ELF-1 (cell line): ENCODE measurements at regions not wholly inside any gene's neighbourhood (a gene's known extent, or its start where the extent isn't known, plus 50 kb on each side); places are given as distances from the start of the nearest gene placed in this dataset.
"Not testable (repeated sequence)": the region's sequence is repeated elsewhere in the genome, so short reads cannot be mapped to it uniquely, and the experiment has no call there.

Experiments
- DNase-seq: peaks from one replicate; pipeline ENCODE4 v3.0.0-alpha.2; 2016; ENCODE audit warnings: low read depth, low spot score

DNA sequence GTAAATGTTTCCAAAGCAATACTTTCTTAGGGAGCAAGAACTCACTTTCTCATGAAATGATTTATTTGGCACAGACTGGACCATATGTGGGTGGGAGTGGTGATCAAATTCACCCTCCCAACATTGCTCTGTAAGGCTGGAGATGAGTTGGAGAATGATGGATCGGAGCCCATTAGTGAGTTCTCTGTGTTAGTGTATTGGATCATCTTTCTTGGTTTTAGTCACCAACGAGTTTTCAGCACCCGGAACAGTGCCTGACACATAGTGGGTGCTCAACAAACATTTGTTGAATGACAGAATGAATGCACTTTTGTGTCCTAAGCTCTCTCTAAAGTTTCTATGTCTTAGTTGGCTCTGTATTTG lies 104.5 kb upstream of the FAM20A start:
- DNase-seq: no peak

DNA sequence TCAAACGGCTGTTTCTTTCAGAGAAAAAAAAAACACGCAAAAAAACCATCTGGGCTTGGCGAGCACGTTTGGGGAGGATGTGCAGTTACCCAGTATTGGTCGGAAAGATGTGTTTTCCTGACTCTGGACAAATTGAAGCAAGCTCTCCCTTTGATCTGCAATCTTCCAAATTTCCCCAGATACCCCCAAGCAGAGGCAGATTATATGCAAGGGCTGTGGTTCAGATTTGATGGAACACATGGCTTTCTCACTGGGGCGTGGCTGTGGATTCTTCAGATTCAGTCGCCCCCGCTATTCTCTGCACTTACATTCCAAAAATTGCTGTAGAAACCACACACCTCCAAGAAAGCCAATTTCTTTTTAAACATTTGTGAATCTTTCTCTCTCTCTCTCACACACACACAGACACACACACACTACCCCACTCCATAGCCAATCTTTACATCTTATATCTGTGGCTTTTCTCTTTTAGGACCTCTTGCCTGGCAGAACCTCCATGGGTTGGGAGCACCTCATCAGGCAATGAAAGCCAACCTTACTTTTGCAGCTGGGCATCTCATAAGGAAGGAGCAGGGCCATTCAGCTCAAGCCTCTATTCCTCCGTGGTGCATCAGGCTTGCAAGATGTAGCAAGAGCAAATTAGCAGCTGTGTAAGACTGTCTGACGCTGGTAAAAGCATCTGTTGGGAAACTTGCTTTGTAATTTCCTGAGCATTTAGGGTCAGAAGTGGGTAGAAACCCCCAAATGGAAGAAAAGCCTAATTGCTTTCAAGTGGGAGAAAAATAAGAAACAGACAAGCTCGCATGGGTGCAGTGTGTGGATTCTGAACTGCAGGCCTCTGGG lies 103.9 kb upstream of the FAM20A start:
- no peak for DNase-seq

DNA sequence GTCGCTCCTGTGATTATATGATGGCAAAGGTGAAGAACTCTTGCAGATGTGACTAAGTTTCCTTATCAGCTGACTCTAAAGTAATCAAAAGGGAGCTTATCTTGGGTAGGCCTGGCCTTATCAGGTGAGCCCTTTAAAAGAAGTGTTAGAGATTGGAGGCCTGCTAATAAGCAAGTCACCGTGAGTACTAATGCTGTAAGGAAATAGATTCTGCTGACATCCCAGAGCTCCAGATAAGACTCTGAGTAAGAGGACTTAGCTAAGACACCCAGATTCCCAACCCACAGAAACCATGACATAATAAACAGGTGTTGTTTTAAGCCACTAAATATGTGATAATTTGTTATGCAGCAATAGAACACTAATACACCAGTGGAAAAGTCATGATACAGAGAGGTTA lies 99.9 kb upstream of the FAM20A start:
- DNase-seq: peak; percentile 5

DNA sequence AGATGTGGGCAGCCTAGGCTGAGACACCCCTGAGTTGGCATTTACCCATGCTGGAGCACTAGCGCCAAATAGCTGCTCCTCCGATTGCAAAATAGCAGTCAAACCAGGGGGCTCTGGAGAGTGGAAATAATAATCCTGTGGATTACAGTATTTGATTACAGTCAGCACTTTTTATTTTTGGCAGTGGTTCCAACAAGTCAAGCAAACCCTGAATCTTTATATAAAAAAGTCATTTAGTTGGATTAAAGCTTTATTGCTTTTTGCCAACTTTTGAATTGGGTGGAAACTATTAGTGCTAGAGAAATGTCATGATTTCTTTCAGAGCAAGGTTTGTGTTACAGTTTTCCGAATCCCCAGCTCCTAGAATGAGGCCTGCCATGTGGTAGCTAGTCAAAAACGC lies 99.3 kb upstream of the FAM20A start:
- no peak for DNase-seq

DNA sequence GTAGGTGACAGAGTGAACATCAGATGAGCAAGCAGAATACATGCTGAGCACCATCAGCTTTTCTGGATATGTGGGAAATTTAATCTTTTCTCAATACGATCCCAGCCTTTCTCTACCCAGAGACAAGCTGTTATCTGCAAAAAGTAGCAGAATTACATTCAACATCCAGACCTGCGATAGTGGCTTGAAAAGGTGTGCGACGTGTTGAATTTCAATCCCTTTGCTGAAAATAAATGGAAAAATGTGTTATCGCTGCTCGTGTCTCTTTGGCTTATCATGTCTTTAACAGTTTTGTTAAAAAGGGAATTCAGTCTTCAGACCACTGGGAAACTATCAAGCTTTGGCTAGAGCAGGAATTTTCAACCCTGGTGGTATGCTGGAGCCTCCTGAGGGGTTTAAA lies 98.8 kb upstream of the FAM20A start:
- DNase-seq: no peak

DNA sequence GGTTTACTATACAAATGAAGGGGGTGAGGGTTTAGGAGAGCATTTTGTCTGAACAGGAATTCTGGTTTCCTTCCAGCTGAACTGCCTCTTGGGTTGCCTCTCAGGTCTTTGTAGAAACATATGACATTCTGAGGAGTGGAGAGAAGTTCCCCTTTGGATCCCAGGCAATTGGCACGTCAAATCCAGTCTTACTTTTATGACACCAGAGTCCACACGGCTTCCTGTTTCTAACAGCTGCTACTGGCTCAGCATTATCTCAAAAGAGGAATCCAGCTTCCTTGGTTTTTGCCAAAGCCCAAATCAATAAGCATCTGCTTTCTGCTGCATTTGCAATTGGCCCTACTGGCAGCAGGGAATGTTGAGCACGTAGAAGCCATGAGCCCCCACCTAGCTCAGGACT lies 97.6 kb upstream of the FAM20A start:
- peak; percentile 22 for DNase-seq

DNA sequence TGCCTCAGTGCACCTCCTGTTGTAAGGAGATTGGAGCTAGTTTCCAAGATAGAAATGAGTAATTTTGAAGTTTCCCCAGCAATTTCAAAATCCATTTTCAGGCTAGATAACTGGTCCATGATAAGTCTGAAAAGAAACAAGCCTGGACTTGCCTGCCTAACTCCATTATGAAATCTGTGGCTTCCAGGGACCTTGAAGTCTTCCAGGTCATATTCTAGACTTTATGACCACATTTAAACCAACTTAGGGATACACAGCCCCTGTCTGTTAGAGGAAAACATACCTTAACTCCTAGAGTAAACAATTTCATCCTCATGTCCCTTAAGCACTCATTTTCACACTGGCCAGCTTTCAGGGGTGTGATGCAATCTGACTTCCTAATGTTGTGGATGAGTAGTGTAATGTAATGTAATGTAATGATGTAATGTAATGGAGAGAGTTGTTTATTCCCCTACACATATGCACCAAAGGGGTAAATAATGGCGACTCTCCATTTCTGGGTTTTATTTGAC lies 96.7 kb upstream of the FAM20A start:
- no peak for DNase-seq

DNA sequence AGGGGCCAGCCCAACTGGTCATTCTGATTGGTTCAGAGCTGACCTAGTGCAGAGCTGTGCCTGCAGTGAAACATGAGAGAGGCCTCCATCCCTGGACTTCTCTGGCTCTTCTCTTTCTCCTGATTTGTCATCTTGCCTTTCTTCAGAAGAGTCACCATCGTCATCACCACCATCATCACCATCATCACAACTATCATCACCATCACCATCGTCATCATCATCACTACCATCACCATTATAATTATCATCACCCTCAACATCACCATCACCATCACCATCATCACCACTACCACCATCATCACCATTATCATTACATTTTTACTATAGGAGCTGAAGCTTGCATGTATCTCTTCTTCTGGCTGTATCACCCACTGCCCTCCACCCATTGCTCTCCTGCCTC lies 94.5 kb upstream of the FAM20A start:
- no peak for DNase-seq

DNA sequence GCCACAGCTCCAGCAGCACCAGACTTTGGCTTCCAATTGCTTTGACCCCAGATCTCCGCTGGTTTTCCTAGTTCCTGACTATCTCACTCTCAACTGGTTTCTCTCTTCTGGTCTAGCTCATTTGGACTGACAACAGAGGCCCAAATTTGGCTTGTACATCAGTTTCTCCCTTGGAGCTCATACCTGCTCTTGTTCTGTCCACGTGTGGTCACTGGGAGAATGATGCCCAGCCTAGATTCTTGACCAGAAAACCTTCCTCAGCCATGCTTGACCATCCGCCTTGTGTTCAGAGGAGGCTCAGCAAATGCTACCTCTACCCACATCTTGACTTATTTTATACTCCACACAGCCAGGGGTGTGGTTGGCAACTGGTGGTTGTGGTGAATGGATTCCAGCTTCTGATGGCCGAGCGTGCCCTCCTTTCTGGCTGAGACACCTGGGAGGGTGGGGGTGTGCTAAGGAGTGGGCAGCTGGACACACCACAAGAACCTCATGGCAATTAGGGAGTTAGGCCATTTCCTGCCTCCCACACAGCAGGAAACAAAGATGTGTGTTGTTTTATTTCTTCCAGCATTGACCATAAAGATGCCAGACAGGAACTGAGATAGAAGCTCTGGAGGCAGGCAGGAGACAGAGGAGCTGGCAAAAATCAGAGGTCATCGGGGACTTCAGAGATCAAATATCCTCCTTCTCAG lies 93.8 kb upstream of the FAM20A start:
- no peak for DNase-seq

DNA sequence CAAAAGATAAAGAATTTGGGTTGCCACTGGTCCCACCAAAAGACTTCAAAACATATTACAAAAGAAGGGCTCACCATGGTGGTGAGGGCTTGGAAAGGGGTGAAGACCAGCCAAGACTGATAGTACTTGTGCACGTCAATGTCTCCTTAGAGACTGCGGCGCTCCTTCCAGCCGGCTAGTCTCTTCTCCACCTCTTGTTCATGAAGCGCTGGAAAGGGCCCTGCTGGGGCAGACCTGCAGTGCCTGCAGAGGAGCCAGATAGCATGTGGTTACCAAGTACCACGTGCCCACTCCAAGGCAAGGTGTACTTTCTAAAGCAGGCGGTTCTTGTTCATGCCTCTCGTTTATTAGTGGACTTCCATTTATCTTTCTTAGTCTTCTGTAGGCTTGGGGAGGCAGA lies 92.7 kb upstream of the FAM20A start:
- no peak for DNase-seq

DNA sequence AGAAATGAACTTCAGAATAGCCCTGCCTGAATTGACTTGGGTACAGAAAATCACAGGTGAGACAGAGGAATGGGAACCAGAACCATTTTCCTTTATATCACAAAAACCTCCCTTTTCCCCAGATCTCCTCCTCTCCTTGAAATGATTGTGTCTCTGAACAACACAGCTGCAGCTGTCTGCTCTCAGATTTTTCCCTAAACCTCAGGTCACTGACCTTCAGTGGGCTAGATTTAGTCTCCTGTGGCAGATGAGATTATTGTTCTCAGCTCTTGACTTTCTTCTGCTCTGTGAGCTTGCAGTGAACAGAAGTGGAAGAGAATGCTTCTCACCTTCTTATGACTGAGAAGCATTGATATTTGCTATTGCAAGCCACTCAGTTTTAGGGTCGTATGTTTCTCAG lies 92.3 kb upstream of the FAM20A start:
- no peak for DNase-seq

DNA sequence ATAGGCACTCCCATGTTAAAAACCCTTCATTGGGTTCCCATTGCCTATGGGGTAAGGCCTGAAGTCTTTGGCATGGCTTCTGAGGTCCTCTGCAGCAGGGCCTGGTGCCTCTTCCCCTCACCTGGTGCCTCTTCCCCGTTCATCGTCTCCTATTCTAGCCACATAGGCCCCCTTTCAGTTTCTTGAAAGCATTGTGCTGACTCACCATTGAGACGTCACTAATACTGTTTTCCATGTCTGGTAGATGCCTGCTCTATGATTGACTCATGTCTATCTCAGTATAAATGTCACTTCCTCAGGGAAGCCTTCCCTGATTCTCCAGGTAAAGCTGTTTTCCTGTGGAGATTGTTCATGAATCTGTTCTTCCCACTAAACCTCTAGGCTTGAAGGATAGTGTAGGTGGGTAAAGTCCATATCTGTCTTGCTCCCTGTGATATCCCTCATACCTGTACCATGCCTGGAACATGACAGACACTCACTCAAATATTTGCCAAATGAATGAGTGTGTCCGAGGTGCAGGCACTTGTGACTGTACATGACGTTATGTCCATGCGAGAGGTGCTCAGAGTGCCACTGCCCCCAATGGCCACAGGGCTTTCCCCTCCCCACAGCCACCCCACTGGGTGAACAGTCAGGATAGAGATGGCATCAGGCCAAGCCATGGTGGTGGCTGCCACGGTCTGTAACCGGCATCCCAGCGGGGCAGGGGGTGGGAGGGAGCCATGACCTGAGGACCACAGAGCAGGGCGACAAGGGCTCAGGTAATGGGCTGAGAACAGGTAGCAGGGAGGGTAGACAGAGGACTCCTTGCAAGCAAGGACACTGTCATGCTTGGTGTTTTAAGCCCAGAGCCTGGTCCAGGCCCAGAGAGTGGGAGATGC lies 85.2 kb upstream of the FAM20A start:
- no peak for DNase-seq

DNA sequence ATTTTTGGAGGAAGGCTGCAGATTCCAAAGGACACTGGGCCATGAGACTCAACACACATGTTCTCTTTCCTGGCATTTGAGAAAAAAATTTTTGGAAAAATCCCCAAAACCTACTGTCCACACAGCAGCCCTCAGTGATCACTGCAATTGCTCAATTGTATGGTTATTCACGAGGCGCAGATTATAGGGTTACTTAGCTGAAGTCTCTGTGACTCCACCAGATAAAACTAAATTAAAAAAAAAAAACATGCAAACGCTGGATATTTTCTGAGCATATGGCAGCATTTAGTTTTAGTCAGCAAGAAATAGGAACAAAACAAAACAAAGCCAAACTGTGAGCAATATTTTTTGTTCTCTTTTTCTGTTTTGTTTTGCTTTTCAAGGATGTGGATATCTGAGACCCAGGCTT lies 83.8 kb upstream of the FAM20A start:
- DNase-seq: no peak

DNA sequence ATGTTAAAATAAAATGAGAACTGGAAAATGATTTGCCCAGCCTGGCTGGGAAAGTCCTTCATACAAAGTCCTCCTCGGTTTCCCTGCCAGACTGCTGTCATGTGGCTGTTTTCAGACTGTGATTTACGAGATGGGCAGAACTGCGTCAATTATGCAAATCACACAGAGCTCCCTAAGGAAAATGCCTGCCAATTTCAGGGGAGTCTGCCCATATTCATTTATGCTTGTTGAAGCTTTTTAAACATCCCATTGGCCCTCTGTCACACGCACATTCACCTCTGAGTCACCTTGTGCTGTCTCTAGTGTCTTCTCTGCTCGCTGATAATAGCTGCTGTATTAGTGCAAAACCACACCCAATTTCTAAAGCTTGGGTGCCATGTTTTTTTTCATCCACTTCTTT lies 81.7 kb upstream of the FAM20A start:
- DNase-seq: no peak

DNA sequence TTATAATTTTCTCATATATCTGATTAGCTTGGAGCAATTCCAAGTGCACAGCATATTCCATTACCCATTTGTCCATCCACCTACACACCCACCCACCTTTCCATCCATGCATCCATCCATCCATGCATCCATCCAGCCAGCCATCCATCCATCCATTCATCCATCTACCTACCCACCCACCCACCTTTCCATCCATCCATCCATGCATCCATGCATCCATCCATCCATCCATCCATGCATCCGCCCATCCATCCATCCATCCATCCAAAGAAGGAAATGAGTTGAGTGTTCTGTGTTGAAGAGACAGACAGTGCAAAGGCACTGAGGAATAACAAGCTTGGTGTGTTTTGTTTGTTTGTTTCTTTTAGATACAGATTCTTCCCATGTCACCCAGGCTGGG lies 78.7 kb upstream of the FAM20A start:
- DNase-seq: no peak

DNA sequence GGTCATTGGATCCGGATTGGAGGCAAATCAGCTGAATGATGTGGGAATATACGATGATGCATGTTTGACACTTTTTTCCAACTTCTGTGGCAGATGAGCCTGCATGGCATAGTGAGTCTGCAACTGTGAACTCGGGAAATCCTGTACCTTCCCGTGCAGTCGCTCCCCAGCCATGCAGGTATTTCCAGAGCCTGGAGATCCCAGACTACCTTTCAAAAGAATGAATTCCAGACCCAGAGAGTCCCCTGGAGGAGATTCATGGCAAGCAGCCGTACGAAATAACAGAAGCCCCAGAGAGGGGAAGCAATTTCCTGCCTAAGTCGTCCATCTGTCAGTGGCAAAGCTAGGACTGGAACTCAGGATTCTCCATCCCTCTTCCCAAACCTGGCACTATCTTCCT lies 75.7 kb upstream of the FAM20A start:
- peak; percentile 60 for DNase-seq

DNA sequence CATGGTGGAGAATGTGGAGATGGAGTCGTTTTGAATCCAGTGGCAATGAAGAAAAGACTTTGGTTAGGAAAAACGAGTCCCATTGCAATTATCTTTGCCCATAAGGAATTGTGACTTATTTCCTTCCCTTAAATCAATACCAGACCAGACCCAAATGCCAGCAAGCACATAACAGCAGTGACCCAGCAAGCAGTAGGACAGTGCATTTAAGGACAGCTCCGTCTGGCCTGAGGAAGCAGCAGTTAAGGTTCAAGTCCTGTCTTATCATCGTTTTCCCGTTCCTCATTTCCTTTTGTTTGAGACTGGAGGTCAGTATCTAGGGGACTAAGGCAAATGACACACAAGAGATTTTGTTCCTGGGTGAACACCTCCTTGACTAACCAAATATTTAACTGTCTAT lies 74.6 kb upstream of the FAM20A start:
- no peak for DNase-seq

DNA sequence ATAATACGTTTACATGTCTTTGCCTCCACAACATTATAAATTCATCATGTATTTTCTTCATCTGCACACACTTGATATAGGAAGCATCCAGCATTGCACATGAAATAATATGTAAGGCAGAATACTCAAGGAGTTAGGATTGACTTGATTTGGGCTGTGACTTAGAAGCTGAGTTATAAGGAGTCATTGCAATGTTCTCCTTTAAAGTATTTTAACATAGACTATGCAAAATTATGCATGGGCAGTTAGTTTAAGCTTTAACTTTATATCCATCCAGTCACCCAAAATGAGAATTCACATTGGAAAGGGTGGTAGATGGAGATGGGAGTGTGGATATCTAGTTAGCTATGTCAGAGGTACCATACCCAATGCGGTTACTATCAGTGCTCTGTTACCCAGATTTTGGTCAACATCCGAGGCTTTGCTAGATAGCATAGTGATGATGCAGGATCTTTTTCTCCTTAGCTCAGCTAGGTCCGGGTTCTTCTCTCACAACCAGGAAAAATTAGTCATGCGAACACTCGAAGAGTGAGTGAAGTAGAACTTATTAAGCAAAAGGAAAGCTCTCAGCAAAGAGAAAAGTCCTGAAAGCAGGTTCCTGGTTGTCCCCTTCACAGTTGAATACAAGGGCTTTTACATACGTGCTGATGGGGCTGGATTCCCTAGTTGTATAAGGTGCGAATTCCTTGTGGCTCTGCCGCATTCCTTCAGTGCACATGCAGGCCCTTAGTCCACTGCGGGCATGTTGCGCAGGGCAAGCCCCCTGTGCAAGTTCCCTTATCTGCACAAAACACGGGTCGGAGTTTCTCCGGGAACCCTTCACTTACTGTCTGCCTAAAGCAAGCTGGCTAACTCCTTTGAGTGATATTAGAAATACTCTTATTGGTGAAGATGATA lies 73.1 kb upstream of the FAM20A start:
- DNase-seq: no peak

DNA sequence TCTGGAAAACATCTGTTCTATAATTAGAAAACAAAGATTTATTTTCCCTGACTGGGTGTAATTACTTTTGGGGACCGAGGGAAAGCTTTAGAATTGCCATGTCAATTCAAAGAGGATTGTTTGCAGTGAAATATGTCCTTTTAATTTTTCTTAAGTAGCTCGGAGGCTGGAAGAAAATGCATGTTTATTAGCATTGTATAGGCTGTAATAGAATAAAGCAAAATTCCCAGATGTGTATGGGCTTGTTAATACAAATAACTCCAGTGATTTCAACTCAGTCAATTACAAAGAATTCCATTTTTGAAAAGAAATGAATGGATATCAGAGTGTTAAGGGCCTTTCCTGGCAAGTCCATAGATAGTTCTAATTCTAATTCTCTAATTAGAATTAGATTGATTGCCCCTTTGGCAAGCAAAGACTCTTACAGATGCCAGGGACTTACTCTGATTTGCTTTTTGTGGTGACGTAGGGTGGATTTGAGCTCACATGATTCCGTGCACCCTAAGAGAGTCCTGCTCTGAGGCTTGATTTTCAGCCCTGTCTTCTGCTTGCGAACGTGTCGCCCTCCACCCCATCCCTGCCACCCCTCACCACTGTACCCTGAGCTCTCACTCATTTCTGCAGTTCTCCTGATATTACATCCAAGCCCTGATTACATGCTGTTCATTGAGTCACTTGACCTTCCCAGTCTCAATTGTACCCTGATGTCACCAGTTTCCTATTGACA lies 70.0 kb upstream of the FAM20A start:
- no peak for DNase-seq

DNA sequence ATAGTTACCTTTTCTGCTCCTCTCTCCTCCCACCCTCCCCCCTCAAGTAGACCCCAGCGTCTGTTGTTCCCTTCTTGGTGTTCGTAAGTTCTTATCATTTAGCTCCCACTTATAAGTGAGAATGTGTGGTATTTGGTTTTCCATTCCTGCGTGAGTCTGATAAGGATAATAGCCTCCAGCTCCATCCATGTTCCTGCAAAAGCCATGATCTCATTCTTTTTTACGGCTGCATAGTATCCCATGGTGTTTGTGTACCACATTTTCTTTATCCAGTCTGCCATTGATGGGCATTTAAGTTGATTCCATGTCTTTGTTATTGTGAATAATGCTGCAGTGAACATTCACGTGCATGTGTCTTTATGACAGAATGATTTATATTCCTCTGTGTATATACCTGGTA lies 65.3 kb upstream of the FAM20A start:
- DNase-seq: not testable (repeated sequence)

DNA sequence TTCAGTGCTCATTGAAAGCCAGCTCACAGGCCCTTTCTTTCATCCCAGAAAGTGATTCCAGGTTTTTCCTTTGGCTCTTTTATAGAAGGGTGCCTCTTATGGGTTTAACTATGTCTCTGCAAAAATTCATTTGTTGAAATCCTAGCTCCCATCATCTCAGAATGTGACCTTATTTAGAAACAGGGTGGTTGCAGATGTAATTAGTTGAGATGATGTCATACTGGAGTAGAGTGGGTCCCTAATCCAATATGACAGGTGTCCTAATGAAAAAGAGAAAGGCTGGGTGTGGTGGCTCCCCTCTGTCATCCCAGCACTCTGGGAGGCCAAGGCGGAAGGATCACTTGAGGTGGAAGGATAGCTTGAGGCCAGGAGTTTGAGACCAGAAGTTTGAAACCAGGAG lies 64.2 kb upstream of the FAM20A start:
- no peak for DNase-seq
